ENCODE measurements at regions not wholly inside any gene's neighbourhood (a gene's known extent, or its start where the extent isn't known, plus 50 kb on each side); places are given as distances from the start of the nearest gene placed in this dataset.

GRCh38 chrX:69257499-69258127 is 92.4 kb upstream of the PJA1 start:
- no peak for DNase-seq (ENCODE audit: low read depth)

GRCh38 chrX:69256291-69256565 is 91.0 kb upstream of the PJA1 start:
- DNase-seq (ENCODE audit: low read depth) = no peak
- TF ChIP-seq CTCF (IDR thresholded peaks at IDR 0.05; ENCODE audit: insufficient read depth, low read depth, low read length, missing control alignments) = no peak
- no peak overlapping the region for H3K4me3 ChIP-seq (ENCODE audit: low read depth, low read length)

More at GRCh38 chrX:69257499-69258127, 92.4 kb upstream of the PJA1 start:
- no peak for TF ChIP-seq CTCF (IDR thresholded peaks at IDR 0.05; ENCODE audit: insufficient read depth, low read depth, low read length, missing control alignments)
- H3K4me3 ChIP-seq (ENCODE audit: low read depth, low read length) = no peak overlapping the region

GRCh38 chrX:69255441-69256290 is 90.4 kb upstream of the PJA1 start:
- no peak for DNase-seq (ENCODE audit: low read depth)
- TF ChIP-seq CTCF (IDR thresholded peaks at IDR 0.05; ENCODE audit: insufficient read depth, low read depth, low read length, missing control alignments) = no peak

GRCh38 chrX:69253821-69254220 is 88.6 kb upstream of the PJA1 start:
- no peak overlapping the region for H3K4me3 ChIP-seq (ENCODE audit: low read depth, low read length)
- TF ChIP-seq CTCF (IDR thresholded peaks at IDR 0.05; ENCODE audit: insufficient read depth, low read depth, low read length, missing control alignments) = no peak
- DNase-seq (ENCODE audit: low read depth) = no peak

More at GRCh38 chrX:69255441-69256290, 90.4 kb upstream of the PJA1 start:
- H3K4me3 ChIP-seq (ENCODE audit: low read depth, low read length) = no peak overlapping the region

GRCh38 chrX:69243276-69243675 is 78.0 kb upstream of the PJA1 start:
- no peak for TF ChIP-seq CTCF (IDR thresholded peaks at IDR 0.05; ENCODE audit: insufficient read depth, low read depth, low read length, missing control alignments)
- DNase-seq (ENCODE audit: low read depth) = no peak
- H3K4me3 ChIP-seq (ENCODE audit: low read depth, low read length) = no peak overlapping the region

GRCh38 chrX:69238887-69239231 is 73.6 kb upstream of the PJA1 start:
- no peak for DNase-seq (ENCODE audit: low read depth)
- no peak overlapping the region for H3K4me3 ChIP-seq (ENCODE audit: low read depth, low read length)
- TF ChIP-seq CTCF (IDR thresholded peaks at IDR 0.05; ENCODE audit: insufficient read depth, low read depth, low read length, missing control alignments) = no peak

Measured in GM12865 (cell line).